HG03469 (cell line): ENCODE measurements at regions not wholly inside any gene's neighbourhood (a gene's known extent, or its start where the extent isn't known, plus 50 kb on each side); places are given as distances from the start of the nearest gene placed in this dataset.
"Not testable (repeated sequence)": the region's sequence is repeated elsewhere in the genome, so short reads cannot be mapped to it uniquely, and the experiment has no call there.

Source experiments
- ATAC-seq: cut with Tn5 transposase; IDR thresholded peaks from one replicate; pipeline ENCODE4 v1.9.1; 2021; ENCODE audit warnings: mild to moderate bottlenecking, moderate library complexity, moderate number of reproducible peaks; ENCODE audit not compliant: unreplicated experiment

DNA sequence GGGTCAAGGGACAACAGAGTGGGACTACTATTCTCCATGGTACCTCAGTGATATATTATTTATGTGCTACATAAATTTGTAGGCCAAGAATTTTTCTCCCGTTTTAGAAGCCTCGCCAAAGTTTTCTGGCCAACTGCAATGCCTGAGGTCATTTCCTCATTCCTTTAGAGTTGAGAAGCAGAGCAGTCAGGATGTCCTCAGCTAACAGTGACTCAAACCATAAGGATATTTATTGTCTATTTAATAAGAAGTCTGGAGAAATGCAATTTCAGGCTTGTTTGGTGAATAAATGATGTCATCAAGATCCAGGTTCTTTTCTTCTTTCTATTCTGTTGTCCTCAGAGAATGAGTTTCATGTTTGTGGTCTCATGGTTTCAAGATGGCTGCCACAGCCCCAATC, 91.0 kb downstream of the ADCYAP1 start:
- ATAC-seq = no peak

DNA sequence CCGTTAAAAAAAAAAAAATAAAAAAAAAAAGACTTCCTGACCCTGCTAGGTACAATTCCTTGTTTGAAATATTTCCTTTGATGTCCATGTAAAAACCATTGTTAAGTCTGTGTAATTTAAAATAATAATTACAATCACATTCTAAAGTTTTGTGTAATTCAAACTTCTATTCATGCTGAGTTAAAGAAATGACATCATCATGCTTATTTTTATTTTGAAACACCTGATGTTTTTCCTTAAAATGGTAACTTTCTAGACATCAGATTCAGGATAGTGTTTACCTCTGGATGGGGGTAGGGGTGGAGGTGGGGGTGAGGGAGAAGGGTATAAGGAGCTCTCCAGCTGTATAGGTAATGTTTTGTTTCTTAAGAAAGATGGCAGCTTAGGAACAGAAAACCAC, 92.8 kb downstream of the ADCYAP1 start:
- no peak for ATAC-seq

DNA sequence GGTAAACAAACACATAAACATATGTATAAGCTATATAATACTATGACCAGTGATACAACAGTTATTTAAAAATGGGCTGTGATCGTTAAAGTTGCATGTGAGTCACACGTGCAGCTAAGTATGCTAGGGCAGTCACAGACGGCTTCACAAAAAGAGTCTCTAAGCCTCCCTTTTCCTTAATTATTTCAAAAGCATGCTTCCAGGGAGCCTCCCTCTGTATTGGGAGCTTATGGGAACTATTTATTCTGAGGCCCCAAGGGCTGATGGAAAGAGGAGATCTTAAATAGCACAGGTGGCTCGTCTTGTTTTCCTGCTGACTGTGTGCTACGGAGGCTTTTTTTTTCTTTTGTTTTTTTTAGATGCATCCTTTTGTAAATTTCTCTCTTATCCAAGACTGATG, 94.3 kb downstream of the ADCYAP1 start:
- ATAC-seq = no peak

DNA sequence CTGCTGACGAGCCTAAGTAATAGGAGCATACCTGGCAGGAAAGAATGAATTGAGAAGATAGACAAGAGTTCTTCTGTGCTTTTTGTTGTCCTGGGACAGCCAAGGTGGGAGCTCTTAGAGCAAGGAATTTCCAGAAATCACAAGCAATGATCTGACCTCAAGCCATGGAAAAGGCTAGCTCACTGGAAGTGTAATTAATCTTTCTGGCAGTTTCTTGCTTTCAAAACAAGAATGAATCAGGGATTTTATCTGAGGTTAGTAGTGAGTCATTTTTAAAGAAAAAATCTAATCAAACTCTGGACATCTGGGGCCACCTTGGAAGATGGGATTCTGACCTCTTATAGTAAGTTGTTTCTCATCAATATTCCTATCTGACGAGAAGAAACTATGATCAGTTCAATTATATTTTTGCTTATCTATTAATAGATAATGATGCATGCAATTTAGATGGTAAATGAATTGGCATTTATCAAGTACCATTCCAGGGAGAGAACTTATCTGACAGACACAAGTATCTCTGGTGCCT, 98.0 kb downstream of the ADCYAP1 start:
- no peak for ATAC-seq

DNA sequence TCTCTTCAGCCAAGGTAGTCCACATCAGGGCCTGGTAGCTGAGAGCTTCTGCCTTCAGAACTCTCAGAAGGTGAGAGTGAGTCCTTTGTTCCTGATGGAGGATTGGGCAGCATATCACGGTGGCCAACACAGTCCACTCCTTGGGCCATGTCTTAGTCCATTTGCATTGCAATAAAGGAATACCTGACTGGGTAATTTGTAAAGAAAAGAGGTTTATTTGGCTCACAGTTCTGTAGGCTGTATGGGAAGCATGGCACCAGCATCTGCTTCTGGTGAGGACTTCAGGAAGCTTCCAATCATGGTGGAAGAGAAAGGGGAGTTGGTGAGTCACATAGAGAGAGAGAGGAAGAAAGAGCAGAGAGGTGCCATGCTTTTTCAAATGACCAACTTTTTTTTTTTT, 98.8 kb downstream of the ADCYAP1 start:
- no peak for ATAC-seq

DNA sequence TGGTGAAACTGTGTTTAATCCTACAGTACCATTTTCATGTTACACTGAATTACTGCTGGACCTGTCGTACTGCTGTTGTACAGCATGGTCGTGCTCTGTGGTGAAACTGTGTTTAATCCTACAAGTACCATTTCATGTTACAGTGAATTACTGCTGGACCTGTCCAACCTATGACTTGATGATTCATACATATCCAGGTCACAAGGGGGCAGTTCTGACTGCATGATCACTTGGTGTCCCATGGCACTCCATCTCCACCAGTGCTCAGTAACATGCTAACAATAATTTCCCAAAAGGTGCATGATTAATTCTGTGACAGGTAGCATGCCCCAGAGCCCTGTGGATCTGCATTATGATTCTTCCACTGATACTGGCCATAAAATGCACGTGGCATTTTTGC, 101.6 kb downstream of the ADCYAP1 start:
- ATAC-seq = no peak

DNA sequence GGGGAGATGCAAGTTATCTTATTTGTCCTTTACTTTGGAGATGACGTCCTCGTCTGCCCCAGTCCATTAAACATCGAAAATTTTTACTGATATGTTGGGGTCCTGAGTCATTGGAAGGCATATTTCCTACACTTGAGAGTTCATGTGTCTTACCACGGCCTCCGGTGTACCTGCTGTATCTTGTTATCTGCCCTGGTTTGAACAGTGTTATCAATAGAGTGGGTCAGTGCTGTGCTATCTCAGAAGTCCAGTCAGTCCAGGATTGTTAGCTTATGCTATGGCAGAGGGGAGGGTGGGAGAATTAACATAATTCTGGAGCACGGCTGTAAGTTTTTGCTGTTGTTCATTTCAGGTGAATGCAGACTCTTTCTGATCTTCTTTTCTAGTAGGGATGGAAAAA, 102.3 kb downstream of the ADCYAP1 start:
- no peak for ATAC-seq

DNA sequence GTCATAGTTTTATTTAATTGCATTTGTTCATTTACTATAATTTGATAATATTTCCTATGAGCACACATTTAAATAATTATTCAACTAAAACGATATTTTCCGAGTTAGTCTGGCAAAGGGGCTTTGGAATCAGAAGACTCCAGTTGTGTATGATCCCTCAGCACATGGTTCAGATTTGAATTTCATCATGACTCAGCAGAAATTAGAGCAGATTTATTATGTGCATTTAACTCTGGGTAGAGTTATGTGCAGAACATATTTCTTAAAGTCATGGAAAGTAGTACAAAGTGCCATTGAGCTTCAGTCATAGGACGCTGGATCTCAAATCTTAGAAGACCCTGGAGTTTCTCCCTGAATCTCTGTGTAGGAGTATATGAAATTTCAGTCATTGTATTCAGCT, 106.7 kb downstream of the ADCYAP1 start:
- ATAC-seq = no peak

DNA sequence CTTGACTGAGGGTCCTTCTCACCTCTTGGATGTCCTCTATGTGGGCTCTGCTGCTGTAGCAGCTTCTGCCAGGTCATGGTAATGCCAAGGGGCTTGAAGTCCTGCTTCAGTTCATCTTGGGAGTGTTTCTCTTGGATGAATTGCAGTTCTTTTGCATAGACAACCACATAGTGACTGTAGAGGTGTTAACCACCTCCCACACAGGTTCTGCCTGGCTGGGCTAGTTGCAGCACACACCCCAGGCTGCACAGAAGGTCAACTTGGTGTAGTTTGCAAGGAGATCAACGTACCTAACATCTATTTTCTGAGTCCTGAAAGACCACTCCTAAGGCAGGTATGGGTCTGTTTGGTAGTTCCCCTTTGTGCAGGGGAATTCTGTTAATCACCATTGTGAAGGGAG, 108.1 kb downstream of the ADCYAP1 start:
- no peak for ATAC-seq

DNA sequence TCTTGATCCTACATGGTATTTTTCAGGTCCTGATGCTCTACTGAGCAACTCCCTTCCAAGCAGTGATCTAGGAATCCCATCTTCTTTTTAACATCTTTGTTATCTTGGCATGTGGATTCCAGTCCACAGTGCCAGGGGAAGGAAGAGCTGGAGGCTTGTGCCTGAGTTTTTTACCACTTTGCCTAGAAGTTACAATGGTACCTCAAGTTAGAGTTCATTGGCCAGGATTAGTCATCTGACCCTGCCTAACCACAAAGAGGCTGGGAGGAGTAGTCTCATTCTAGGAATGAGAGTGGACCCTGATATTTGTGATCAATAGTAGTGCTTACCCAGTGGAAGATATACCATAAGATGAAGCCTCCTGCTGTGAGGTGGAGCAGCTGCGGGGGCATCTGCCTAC, 109.3 kb downstream of the ADCYAP1 start:
- ATAC-seq = no peak

DNA sequence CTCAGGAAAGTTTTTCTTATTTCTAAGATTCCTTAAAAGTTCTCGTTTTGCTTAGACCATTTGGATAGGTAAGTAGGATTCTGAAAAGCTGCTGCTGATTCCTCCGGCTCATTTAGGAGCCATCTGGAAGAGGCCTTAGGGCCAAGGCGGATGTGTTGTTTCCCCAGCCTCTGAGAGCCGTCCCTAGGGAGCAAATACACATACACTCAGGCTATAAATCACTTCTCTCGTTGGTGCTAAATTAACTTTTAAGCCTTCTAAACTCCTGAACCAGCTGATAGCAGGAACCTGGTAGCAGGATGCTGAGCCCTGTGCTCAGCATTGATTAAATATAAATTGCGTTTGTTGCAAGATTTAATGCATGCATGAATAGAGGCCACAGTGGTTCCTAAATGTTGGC, 109.8 kb downstream of the ADCYAP1 start:
- ATAC-seq = no peak

DNA sequence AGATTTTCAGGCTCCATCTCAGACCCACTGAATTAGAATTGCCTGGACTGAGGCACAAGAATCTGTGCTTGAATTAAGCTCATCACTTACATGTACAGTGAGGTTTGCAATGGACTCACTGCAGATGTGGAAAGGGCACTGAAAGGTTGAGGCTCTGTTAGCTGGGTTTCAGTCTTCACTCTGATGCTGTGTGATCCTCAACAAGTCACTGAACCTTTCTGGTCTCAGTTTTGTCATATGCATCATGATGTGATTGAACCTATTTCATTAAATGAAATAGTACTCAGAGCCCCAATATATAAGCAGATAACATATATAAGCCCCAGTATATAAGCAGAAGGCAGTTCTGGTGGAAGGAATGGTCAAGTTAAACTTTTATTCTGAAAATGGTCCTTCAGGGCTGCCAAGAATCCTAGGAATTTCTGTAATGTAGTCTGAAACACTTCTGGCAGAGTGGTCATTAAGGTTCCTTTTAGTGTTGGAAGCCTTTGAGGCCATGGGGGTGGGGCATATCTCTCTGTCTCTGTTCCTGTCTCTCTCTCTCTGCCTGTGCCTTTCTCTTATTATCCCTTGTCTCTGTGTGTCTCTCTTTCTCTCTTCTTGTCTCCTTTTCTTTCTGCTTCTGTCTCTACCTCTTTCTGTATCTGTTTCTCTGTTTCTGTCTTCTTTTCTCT, 110.4 kb downstream of the ADCYAP1 start:
- no peak for ATAC-seq

DNA sequence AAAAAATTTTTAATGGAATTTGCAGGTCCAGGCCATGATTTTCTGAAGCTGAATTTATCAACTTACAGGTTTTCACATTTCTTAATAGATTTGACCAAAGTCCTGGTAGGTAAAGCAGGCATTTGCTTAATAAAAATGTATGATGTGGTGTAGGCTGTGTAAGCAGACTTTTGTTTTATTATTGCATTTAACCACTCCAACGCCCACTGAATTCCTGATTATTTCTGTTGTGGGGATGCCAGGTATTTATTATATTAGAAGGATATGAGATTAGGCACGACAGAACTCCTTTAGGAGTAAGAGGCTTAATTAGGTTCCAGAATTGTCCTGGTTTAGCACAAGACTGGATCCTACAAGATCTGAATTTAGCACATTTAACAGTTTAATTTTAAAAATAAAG, 111.1 kb downstream of the ADCYAP1 start:
- ATAC-seq = no peak

DNA sequence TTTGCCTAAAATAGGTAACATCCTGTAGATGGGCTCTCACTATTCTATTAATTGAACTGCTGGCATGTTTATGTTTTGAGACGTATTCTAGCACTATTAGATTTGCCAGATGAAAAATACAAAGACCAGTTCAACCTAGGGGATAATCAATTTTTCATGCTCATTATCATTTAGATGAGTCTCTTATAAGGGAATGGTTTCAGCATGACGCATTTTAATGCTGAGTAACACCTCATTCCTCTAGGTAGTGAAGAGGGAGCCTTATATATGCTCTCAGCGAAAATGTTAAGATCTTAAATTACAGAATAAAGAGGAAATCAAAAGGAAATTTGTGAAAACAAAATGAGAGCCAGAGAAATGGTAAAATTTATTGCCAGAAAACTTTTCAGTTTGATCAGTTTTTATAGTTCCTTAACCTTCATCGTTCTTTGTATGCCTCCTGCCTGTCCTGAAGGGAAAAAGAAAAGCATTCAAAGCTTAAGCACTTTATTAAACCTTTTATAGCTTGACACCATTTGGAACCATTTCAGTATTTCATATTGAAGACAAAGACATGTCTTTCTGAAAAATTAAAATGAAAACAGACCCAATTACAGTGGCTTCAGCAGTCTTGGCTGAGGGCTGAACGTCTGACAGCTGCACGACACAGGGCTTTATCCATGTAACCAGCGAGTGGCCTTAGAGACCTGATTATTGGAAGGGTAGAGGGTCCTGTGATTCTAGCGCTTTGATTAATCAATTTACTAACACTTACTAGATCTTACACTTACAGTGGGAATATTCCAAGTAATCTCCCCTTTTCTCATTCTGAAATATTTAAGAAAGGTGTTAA, 112.8 kb downstream of the ADCYAP1 start:
- no peak for ATAC-seq

DNA sequence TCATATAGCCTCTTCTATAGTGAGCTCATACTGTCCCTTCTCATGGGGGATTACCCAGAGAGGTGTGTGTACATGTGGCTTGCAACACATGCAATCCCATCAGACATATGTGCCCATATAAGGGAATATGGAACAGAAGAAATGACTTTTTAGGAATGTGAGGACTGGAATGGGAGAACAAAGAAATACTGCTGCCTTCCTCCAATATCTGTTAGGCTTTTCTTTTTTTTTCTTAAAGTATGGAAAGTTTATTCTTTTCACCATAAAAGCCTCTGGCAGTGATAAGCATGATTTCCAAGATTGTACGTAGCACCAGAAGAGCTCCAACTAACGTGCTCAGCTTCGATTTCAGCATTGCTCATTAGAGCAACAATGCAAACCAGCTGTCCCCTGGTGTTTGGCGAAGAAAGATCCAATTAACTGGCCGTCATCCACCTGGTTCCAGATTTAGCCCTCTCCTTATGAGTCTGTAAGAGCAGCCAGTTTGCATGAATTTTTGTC, 113.6 kb downstream of the ADCYAP1 start:
- ATAC-seq = no peak

DNA sequence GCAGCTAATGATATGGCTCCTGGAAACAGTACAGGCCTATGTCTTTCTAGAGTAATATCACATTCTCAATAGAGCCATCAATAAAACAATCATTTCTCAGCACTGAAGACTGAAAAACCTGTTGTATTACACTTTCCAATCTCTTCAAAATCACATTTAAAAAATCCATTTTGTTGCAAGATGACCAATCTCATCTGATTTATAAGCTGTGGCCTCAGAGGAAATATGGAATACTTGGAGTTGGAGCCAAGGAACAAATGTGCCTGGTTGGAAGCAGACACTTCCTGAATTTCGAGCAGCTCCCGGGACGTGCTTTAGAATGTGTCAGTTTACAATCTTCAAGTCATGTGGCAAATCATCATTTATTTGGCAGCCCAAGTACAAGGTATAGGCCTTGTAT, 114.5 kb downstream of the ADCYAP1 start:
- no peak for ATAC-seq

DNA sequence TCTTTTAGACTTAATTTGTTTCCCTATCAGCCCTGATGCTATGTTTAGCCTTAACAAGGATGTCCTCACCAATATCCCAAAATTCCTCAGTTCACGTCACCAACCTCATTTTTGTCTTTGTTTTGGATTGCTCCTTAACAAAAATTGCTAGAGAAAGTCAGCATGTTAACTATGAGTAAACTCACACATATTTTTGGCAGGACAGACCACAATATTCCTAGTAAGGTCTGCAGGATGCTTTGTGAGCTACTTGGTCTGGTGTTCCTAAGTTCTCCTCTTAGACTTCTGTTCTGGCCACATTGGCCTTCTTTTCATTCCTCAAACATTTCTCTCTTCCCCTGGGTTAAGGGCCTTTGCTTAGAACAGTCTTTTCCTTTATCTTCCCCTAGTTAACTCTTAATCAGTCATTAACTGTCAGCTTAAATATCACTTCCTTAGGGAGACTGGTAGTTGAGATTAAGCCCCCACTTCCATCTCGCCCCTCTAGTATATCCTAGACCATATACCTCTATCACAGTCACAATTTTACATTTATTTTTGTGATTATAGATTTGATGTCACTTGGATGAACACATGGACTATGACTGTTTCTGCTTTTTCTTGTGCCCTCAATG, 116.2 kb downstream of the ADCYAP1 start:
- ATAC-seq = no peak

DNA sequence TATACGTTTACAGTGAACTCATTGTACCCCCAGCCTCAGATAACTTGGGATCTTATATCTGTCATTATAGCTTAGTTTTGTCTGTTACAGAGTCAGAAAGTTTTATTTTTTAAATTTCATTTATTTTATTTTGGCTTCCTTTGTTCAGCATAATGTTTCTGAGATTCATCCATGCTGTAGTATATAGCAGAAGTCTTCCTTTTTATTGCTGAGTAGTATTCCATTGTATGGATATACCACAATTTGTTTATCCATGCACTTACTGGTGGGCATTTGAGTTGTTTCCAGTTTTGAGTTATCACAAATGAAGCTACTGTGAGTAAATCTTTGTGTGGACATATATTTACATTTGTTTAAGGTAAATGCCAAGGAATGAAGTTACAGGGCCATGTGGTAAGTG, 122.3 kb downstream of the ADCYAP1 start:
- no peak for ATAC-seq

DNA sequence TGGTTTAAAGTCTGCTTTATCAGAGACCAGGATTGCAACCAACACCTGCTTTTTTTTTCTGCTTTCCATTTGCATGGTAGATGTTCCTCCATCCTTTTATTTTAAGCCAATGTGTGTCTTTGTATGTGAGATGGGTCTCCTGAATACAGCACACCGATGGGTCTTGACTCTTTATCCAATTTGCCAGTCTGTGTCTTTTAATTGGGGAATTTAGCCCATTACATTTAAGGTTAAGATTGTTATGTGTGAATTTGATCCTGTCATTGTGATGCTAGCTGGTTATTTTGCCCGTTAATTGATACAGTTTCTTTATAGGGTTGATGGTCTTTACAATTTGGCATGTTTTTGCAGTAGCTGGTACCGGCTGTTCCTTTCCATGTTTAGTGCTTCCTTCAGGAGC, 128.4 kb downstream of the ADCYAP1 start:
- ATAC-seq = not testable (repeated sequence)

DNA sequence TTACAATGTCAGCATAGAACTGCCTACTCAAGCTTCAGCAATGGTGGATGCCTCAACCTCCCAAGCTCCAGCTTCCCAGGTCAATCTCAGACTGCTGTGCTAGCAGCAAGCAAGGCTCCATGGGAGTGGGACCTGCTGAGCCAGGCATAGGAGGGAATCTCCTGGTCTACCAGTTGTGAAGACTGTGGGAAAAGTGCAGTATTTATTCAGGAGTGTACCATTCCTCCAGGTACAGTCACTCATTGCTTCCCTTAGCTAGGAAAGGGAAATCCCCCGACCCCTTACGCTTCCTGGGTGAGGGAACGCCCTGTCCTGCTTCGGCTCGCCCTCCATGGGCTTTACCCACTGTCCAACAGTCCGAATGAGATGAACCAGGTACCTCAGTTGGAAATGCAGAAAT, 130.3 kb downstream of the ADCYAP1 start:
- no peak for ATAC-seq

DNA sequence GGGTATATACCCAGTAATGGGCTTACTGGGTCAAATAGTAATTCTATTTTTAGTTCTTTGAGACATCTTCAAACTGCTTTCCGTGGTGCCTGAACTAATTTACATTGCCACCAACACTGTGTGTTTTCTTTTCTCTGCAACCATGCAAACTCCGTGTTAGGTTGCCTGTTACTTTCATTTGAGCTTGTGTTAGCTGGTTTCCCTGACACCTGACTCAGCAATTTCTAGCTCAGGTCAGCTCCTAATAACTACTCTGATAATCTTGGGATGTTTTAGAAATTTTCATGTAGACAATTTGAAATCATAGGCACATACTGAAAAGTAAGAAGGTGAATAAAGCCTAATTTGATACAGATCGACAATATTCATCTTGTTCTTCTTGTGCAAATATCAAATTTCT, 132.3 kb downstream of the ADCYAP1 start:
- ATAC-seq = no peak

DNA sequence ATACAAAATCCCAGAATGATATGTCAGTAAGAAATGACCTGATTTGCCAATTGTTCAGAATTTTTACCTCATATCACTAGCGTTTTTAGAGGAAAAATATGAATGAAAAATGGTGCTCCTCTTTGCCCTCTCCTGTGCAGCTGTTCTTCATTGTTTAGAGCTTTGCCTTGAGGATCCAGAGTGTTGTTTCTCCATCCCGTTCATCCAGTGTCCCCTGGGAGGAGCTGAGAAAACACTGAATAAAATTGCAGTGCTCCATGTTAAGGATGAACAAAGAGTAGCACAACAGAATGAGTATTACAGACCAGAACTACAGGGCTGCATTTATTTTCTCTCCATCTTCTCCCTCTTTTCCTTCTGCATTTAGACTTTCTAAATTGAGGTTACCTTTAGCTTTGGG, 133.1 kb downstream of the ADCYAP1 start:
- ATAC-seq = no peak
